ENCODE measurements at regions not wholly inside any gene's neighbourhood (a gene's known extent, or its start where the extent isn't known, plus 50 kb on each side); places are given as distances from the start of the nearest gene placed in this dataset.

DNA sequence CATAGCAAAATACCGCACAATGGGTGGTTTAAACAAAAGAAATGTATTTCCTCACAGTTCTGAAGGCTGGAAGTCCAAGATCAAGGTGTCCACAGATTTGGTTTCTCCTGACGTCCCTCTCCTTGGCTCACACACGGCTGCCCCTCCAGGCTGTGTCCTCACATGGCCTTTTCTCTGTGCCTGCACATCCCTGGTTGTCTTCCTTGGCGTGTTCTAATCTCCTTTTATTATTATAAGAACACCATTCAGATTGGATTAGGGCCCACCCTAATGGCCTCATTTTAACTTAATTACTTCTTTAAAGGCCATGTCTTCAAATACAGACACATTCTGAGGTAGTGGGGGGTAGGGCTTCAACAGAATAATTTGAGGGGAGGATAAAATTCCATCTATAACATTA lies 87.9 kb downstream of the FZD1 start:
- TF ChIP-seq ZFX (IDR thresholded peaks at IDR 0.05): no peak
- TF ChIP-seq SP1 (IDR thresholded peaks at IDR 0.05; ENCODE audit: low read depth): no peak
- TF ChIP-seq CTCF (IDR thresholded peaks at IDR 0.05 in 2 of 3, conservative IDR thresholded peaks at IDR 0.05 in 1 of 3; ENCODE audit: borderline replicate concordance in 1 of 3, insufficient read depth in 1 of 3, low read depth in 2 of 3, low read length in 2 of 3): no peak
- TF ChIP-seq EZH2phosphoT487 (IDR thresholded peaks at IDR 0.05; ENCODE audit: borderline replicate concordance): no peak
